ENCODE measurements at regions not wholly inside any gene's neighbourhood (a gene's known extent, or its start where the extent isn't known, plus 50 kb on each side); places are given as distances from the start of the nearest gene placed in this dataset.

GRCh38 chr5:107278774-107279173 is 392.0 kb downstream of the EFNA5 start:
- no peak for TF ChIP-seq CTCF (IDR thresholded peaks at IDR 0.05; ENCODE audit: low read depth, low read length)
- no peak for DNase-seq (ENCODE audit: low read depth in 1 of 2, low spot score in 1 of 2)
- no peak overlapping the region for H3K27ac ChIP-seq

GRCh38 chr5:107277485-107278125 is 393.1 kb downstream of the EFNA5 start:
- H3K36me3 ChIP-seq: no peaks in the 10 kb centered on the region
- no peak overlapping the region for H3K27ac ChIP-seq
- DNase-seq (ENCODE audit: low read depth in 1 of 2, low spot score in 1 of 2): no peak
- no peaks in the 10 kb centered on the region for H3K9me3 ChIP-seq (ENCODE audit: low read depth)
- TF ChIP-seq CTCF (IDR thresholded peaks at IDR 0.05; ENCODE audit: low read depth, low read length): no peak
- no peaks in the 10 kb centered on the region for H3K27me3 ChIP-seq
- H3K4me1 ChIP-seq (ENCODE audit: low read depth): no peaks in the 10 kb centered on the region
- no peak overlapping the region for H3K4me3 ChIP-seq

More at GRCh38 chr5:107278774-107279173, 392.0 kb downstream of the EFNA5 start:
- Histone ChIP-seq H3K9me3 (ENCODE audit: low read depth) (no peaks in the 10 kb centered on the region), H3K4me1 (ENCODE audit: low read depth) (no peaks in the 10 kb centered on the region), H3K36me3 (no peaks in the 10 kb centered on the region), H3K27me3 (no peaks in the 10 kb centered on the region), H3K4me3 (no peak overlapping the region)

- no peak for TF ChIP-seq CTCF (IDR thresholded peaks at IDR 0.05; ENCODE audit: low read depth, low read length)
- no peak overlapping the region for H3K4me3 ChIP-seq
- H3K27me3 ChIP-seq: no peaks in the 10 kb centered on the region
- H3K27ac ChIP-seq: no peak overlapping the region
- H3K36me3 ChIP-seq: no peaks in the 10 kb centered on the region
- no peaks in the 10 kb centered on the region for H3K4me1 ChIP-seq (ENCODE audit: low read depth)
- DNase-seq (ENCODE audit: low read depth in 1 of 2, low spot score in 1 of 2): no peak
- H3K9me3 ChIP-seq (ENCODE audit: low read depth): no peaks in the 10 kb centered on the region
Observed at GRCh38 chr5:107275333-107275732, 395.4 kb downstream of the EFNA5 start.

- peak in 1 of 2 donors; percentile 18 for DNase-seq (ENCODE audit: low read depth in 1 of 2, low spot score in 1 of 2)
- TF ChIP-seq CTCF (IDR thresholded peaks at IDR 0.05; ENCODE audit: low read depth, low read length): no peak
Observed at GRCh38 chr5:107274571-107274970, 396.2 kb downstream of the EFNA5 start.

GRCh38 chr5:107272954-107273353 is 397.8 kb downstream of the EFNA5 start:
- Histone ChIP-seq H3K27me3 (no peaks in the 10 kb centered on the region), H3K36me3 (no peaks in the 10 kb centered on the region), H3K4me3 (no peak overlapping the region), H3K4me1 (ENCODE audit: low read depth) (no peaks in the 10 kb centered on the region), H3K27ac (no peak overlapping the region), H3K9me3 (ENCODE audit: low read depth) (no peaks in the 10 kb centered on the region)
- TF ChIP-seq CTCF (IDR thresholded peaks at IDR 0.05; ENCODE audit: low read depth, low read length): no peak
- DNase-seq (ENCODE audit: low read depth in 1 of 2, low spot score in 1 of 2): peak in 1 of 2 donors; percentile 32

More at GRCh38 chr5:107274571-107274970, 396.2 kb downstream of the EFNA5 start:
- Histone ChIP-seq H3K4me3 (no peak overlapping the region), H3K27me3 (no peaks in the 10 kb centered on the region), H3K9me3 (ENCODE audit: low read depth) (no peaks in the 10 kb centered on the region), H3K36me3 (no peaks in the 10 kb centered on the region), H3K4me1 (ENCODE audit: low read depth) (no peaks in the 10 kb centered on the region), H3K27ac (no peak overlapping the region)
